GM12878 (cell line): ENCODE measurements at regions not wholly inside any gene's neighbourhood (a gene's known extent, or its start where the extent isn't known, plus 50 kb on each side); places are given as distances from the start of the nearest gene placed in this dataset.

Experiments
- ATAC-seq: fragments of 200-7000 bp; cut with Tn5 transposase; 3 replicates; pipeline ENCODE4 v1.9.1; 2020; ENCODE audit warnings: mild to moderate bottlenecking, moderate library complexity
- BruUV-seq: library from RNA; stranded (reverse); fragments of 400-500 nt; replicated peaks from 2 replicates; lab custom pipeline; 2021; lab: Mats Ljungman, UMichigan
- CTCF ChIA-PET: fragments of 300-600 bp; sonication (Branson Sonifier 250); formaldehyde crosslinking; extraction: SDS; loops from one replicate; lab custom pipeline; 2021; ENCODE audit warnings: inconsistent platforms; lab: Yijun Ruan, JAX
- POLR2A ChIA-PET: fragments of 350-600 bp; formaldehyde crosslinking; extraction: SDS; loops from one replicate; lab custom pipeline; 2021; ENCODE audit warnings: inconsistent platforms; lab: Charles Lee
- RAD21 ChIA-PET: fragments of 300-600 bp; sonication (Branson Sonifier 250); formaldehyde crosslinking; loops from one replicate; lab custom pipeline; 2023; ENCODE audit warnings: antibody characterized with exemption; ENCODE audit not compliant: unreplicated experiment; lab: Charles Lee
- SMC1A ChIA-PET: fragments of 300-600 bp; sonication (Branson Sonifier 250); formaldehyde crosslinking; loops from one replicate; lab custom pipeline; 2023; ENCODE audit not compliant: unreplicated experiment, uncharacterized antibody; lab: Charles Lee
- DNase-seq: peaks from one replicate; pipeline ENCODE4 v3.0.0-alpha.2; 2011; ENCODE audit warnings: low read depth, low spot score
- FAIRE-seq: peaks from 3 replicates; lab custom pipeline; 2011; peaks lifted over from hg19 to GRCh38; lab: Jason Lieb, UNC
- H2AFZ ChIP-seq: 2 replicates; pipeline ENCODE4 v1.6.0; 2011; ENCODE audit warnings: low read depth, low read length, control low read depth; ENCODE audit not compliant: control insufficient read depth
- H3K27ac ChIP-seq: 2 replicates; pipeline ENCODE4 v1.5.1; 2011; ENCODE audit warnings: control low read depth; ENCODE audit not compliant: control insufficient read depth, insufficient read depth
- H3K27me3 ChIP-seq, 2 experiments: replicated peaks in 1 of 2; 2 replicates each; pipeline versions ENCODE4 v1.6.0 to v1.6.1; 2011; ENCODE audit warnings: low read length in 1 of 2; ENCODE audit not compliant: control insufficient read depth in 2 of 2, insufficient read depth in 2 of 2
- H3K36me3 ChIP-seq, 2 experiments: 2 replicates each; pipeline ENCODE4 v1.5.1; 2011; ENCODE audit warnings: low read length in 1 of 2; ENCODE audit not compliant: control insufficient read depth in 2 of 2, insufficient read depth in 2 of 2
- H3K4me1 ChIP-seq: 2 replicates; pipeline ENCODE4 v1.6.1; 2011; ENCODE audit warnings: mild to moderate bottlenecking, low read length, moderate library complexity, mixed read lengths; ENCODE audit not compliant: control insufficient read depth, insufficient read depth
- H3K4me2 ChIP-seq: 2 replicates; pipeline ENCODE4 v1.6.0; 2011; ENCODE audit warnings: control low read depth; ENCODE audit not compliant: control insufficient read depth, insufficient read depth
- H3K4me3 ChIP-seq: fragments of 200-600 bp; sonication (generic); 2 replicates; pipeline ENCODE4 v1.5.1; 2016
- H3K79me2 ChIP-seq: 2 replicates; pipeline ENCODE4 v1.6.0; 2011; ENCODE audit warnings: low read length; ENCODE audit not compliant: control insufficient read depth, insufficient read depth
- H3K9ac ChIP-seq: 2 replicates; pipeline ENCODE4 v1.8.0; 2011; ENCODE audit warnings: low read length, control low read depth, mixed read lengths; ENCODE audit not compliant: control insufficient read depth, insufficient read depth
- H3K9me3 ChIP-seq: replicated peaks from 3 replicates; pipeline ENCODE4 v1.5.1; 2011; ENCODE audit warnings: mild to moderate bottlenecking, low read length; ENCODE audit not compliant: control insufficient read depth, insufficient read depth
- H4K20me1 ChIP-seq: 2 replicates; pipeline ENCODE4 v1.6.0; 2011; ENCODE audit not compliant: control insufficient read depth, insufficient read depth
- ATF7 ChIP-seq: fragments of 450-650 bp; IDR thresholded peaks from 2 replicates; pipeline ENCODE4 v1.6.1; 2016; ENCODE audit warnings: low read depth, mild to moderate bottlenecking
- BACH1 ChIP-seq: fragments of 450-650 bp; IDR thresholded peaks from 2 replicates; pipeline ENCODE4 v1.6.1; 2017; ENCODE audit warnings: mild to moderate bottlenecking, borderline replicate concordance
- CEBPZ ChIP-seq: fragments of 150-350 bp; IDR thresholded peaks from 2 replicates; pipeline ENCODE4 v1.6.1; 2016; ENCODE audit warnings: low read depth, low read length
- CREB1 ChIP-seq: IDR thresholded peaks from 2 replicates; pipeline ENCODE4 v1.6.1; 2012; ENCODE audit warnings: low read depth, mild to moderate bottlenecking, inconsistent platforms
- IKZF1 ChIP-seq: fragments of 450-650 bp; conservative IDR thresholded peaks from 2 replicates; pipeline ENCODE4 v1.6.1; 2017; ENCODE audit warnings: antibody characterized with exemption, mild to moderate bottlenecking
- NR2F1 ChIP-seq: fragments of 450-650 bp; conservative IDR thresholded peaks from 2 replicates; pipeline ENCODE4 v1.6.1; 2017; ENCODE audit warnings: mild to moderate bottlenecking
- PAX8 ChIP-seq: fragments of 450-650 bp; IDR thresholded peaks from 2 replicates; pipeline ENCODE4 v1.6.1; 2017; ENCODE audit warnings: mild to moderate bottlenecking, moderate library complexity
- PBX3 ChIP-seq: IDR thresholded peaks from 2 replicates; pipeline ENCODE4 v1.6.1; 2011; ENCODE audit warnings: mild to moderate bottlenecking, low read depth, low read length, moderate library complexity; ENCODE audit not compliant: insufficient replicate concordance
- RBBP5 ChIP-seq: fragments of 200-600 bp; sonication (generic); conservative IDR thresholded peaks from 2 replicates; pipeline ENCODE4 v1.6.1; 2016
- RFX5 ChIP-seq: IDR thresholded peaks from 2 replicates; pipeline ENCODE4 v1.6.1; 2011; ENCODE audit warnings: low read depth, low read length, improper control_type of control experiment
- RUNX3 ChIP-seq: IDR thresholded peaks from 2 replicates; pipeline ENCODE4 v1.6.1; 2012; ENCODE audit warnings: low read length, inconsistent platforms
- SMAD1 ChIP-seq: fragments of 450-650 bp; IDR thresholded peaks from 2 replicates; pipeline ENCODE4 v1.6.1; 2018; ENCODE audit warnings: mild to moderate bottlenecking, low read depth; ENCODE audit not compliant: partially characterized antibody
- ZZZ3 ChIP-seq: IDR thresholded peaks from 2 replicates; pipeline ENCODE4 v1.6.1; 2011; ENCODE audit warnings: low read depth; ENCODE audit not compliant: control insufficient read depth, insufficient read length
- WGBS: methylation state at CpG from one replicate; pipeline ENCODE4 v1.1.6; 2016; ENCODE audit warnings: low lambda C conversion rate; ENCODE audit not compliant: insufficient replicate concordance, insufficient coverage; ENCODE audit errors: missing lambda C conversion rate; 5-methylcytosine and 5-hydroxymethylcytosine counted together
- in situ Hi-C: fragments of 300-500 bp; cut with MboI; formaldehyde crosslinking; loops from 9 replicates; pipeline ENCODE4 v1.14.3; 2018; ENCODE audit warnings: mixed read lengths
- intact Hi-C: fragments of 100-400 bp; cut with micrococcal nuclease; formaldehyde crosslinking; loops from one replicate; pipeline ENCODE4 v1.14.2; 2022; ENCODE audit not compliant: unreplicated experiment

DNA sequence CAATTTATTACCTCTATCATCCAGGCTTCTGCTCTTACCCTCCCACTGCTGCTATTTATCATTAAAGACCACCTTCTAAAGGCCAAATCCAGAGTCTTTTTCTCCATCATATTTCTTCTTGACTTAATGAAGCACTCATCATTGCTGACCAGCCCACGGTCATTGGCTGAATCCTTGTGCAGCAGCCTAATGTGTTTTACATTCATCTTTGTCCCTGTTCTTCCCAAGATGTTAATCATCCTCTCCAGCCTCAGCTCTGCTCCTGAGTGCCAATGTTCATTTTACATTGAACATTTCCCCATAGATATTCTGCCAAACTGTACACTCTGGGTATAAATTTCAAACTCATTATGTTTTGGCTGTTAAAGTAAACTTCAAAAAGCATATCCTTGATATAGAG lies 373.6 kb downstream of the NUP35 start:
- Histone ChIP-seq H4K20me1 (no peaks in the 10 kb centered on the region), H3K79me2 (no peaks in the 10 kb centered on the region), H3K27me3 (no peaks in the 10 kb centered on the region), H3K4me2 (no peak overlapping the region), H3K9me3 (no peaks in the 10 kb centered on the region), H3K4me1 (no peaks in the 10 kb centered on the region; the same call in 1 of the 2 replicates), H3K4me3 (no peak overlapping the region), H3K9ac (no peak overlapping the region), H3K27ac (no peak overlapping the region), H2AFZ (no peak overlapping the region), H3K36me3 (no peaks in the 10 kb centered on the region)
- ATAC-seq (no peak), DNase-seq (no peak), FAIRE-seq (no peak)
- in situ Hi-C loops (no loop called here), intact Hi-C loops (no loop called here)
- WGBS, result 28% methylated on average over 1 of the region's 1 CpG
- no TSS peak for BruUV-seq
- ChIA-PET SMC1A (no interaction called here), RAD21 (no interaction called here), POLR2A (interaction anchor here (0.8 kb wide), 1 partner anchor 22 kb away, joined by 3 read pairs; no protein-coding TSS in a partner anchor), CTCF (no interaction called here)
- TF ChIP-seq BACH1 (no peak), PAX8 (no peak)

- no peak overlapping the region for H3K4me2 ChIP-seq
- H3K36me3 ChIP-seq, result no peaks in the 10 kb centered on the region
- intact Hi-C loops, result no loop called here
- no peak for FAIRE-seq
- no peaks in the 10 kb centered on the region for H3K4me1 ChIP-seq
- ATAC-seq, result peak; percentile 98
- DNase-seq, result no peak
- H2AFZ ChIP-seq, result no peak overlapping the region
- no TSS peak for BruUV-seq
- ChIA-PET RAD21 (no interaction called here), CTCF (no interaction called here), POLR2A (no interaction called here), SMC1A (no interaction called here)
- H3K4me3 ChIP-seq, result no peak overlapping the region
- H3K27ac ChIP-seq, result no peak overlapping the region
- no peak overlapping the region for H3K9ac ChIP-seq
- in situ Hi-C loops, result no loop called here
- H3K27me3 ChIP-seq, result no peaks in the 10 kb centered on the region
- no peaks in the 10 kb centered on the region for H3K9me3 ChIP-seq
- no peaks in the 10 kb centered on the region for H4K20me1 ChIP-seq
- H3K79me2 ChIP-seq, result no peaks in the 10 kb centered on the region
- WGBS, result 0% methylated on average over 1 of the region's 1 CpG
- TF ChIP-seq RBBP5 (no peak), IKZF1 (0 out of 2 replicates have a peak, but pooled peaks have one; percentile 29), ATF7 (peak; percentile 81), RFX5 (no peak), NR2F1 (no peak), ZZZ3 (no peak), CREB1 (no peak), SMAD1 (no peak), CEBPZ (no peak), PBX3 (no peak), RUNX3 (peak; percentile 52; the same call in 1 of the 2 replicates)
Measured at GRCh38 chr2:183505911-183506310, 381.7 kb downstream of the NUP35 start.
